Psoas muscle (tissue), 7 donors: ENCODE measurements at regions not wholly inside any gene's neighbourhood (a gene's known extent, or its start where the extent isn't known, plus 50 kb on each side); places are given as distances from the start of the nearest gene placed in this dataset.

Experiments used
- ATAC-seq, 4 donors: fragments of 200-7000 bp; cut with Tn5 transposase; one replicate each; pipeline ENCODE4 v1.9.1; 2020; ENCODE audit warnings: moderate library complexity in 3 of 4, mild to moderate bottlenecking in 2 of 4
- DNase-seq, 2 donors: peaks; one replicate each; pipeline ENCODE4 v3.0.0-alpha.2; 2020
- H3K27ac ChIP-seq: fragments of 200-600 bp; one replicate; pipeline ENCODE4 v1.8.0; 2022
- H3K27me3 ChIP-seq, 3 donors: fragments of 200-600 bp in 1 of 3; one replicate each; pipeline versions ENCODE4 v1.6.1 to v1.8.0; 2013 to 2022; ENCODE audit warnings: low read length in 2 of 3, mild to moderate bottlenecking in 2 of 3, moderate library complexity in 1 of 3; ENCODE audit not compliant: insufficient read depth in 3 of 3
- H3K36me3 ChIP-seq, 2 donors: fragments of 200-600 bp in 1 of 2; one replicate each; pipeline versions ENCODE4 v1.6.1 to v1.8.0; 2013 to 2022; ENCODE audit warnings: low read depth in 1 of 2, mild to moderate bottlenecking in 1 of 2, moderate library complexity in 1 of 2; ENCODE audit not compliant: insufficient read depth in 1 of 2
- H3K4me1 ChIP-seq: fragments of 200-600 bp; one replicate; pipeline ENCODE4 v1.8.0; 2022
- H3K4me3 ChIP-seq: fragments of 200-600 bp; one replicate; pipeline ENCODE4 v1.8.0; 2022; ENCODE audit warnings: mild to moderate bottlenecking
- H3K9me3 ChIP-seq: fragments of 200-600 bp; one replicate; pipeline ENCODE4 v1.8.0; 2022
- WGBS, 3 donors: extraction: QIAGEN DNeasy Blood & Tissue Kit; methylation state at CpG; one replicate each; pipeline versions ENCODE4 v1.1.6 to v1.1.7; 2013; 5-methylcytosine and 5-hydroxymethylcytosine counted together
- intact Hi-C, 2 donors: fragments of 100-400 bp; cut with DNase I; formaldehyde crosslinking; loops; one replicate each; pipeline versions ENCODE4 v1.11.0 to v1.14.2; 2022
- TF ChIP-seq, protein P1 (sequence below): fragments of 200-600 bp; IDR thresholded peaks from one replicate; pipeline ENCODE4 v1.8.0; 2022; ENCODE audit warnings: antibody characterized with exemption
- donor health status: healthy with polysubstance abuse.
- donor health status: DM: no; HTN: no; CAD: no; lungs with moderate emphysema.
- donor health status: Bipolar disorder and iron deficiency.
- donor health status: healthy.
- donor health status: DM: yes; HTN: yes; CAD: no.
- donor health status: DM: no; HTN: no; CAD: no.
- donor health status: DM: yes; HTN: yes; CAD: no.

DNA sequence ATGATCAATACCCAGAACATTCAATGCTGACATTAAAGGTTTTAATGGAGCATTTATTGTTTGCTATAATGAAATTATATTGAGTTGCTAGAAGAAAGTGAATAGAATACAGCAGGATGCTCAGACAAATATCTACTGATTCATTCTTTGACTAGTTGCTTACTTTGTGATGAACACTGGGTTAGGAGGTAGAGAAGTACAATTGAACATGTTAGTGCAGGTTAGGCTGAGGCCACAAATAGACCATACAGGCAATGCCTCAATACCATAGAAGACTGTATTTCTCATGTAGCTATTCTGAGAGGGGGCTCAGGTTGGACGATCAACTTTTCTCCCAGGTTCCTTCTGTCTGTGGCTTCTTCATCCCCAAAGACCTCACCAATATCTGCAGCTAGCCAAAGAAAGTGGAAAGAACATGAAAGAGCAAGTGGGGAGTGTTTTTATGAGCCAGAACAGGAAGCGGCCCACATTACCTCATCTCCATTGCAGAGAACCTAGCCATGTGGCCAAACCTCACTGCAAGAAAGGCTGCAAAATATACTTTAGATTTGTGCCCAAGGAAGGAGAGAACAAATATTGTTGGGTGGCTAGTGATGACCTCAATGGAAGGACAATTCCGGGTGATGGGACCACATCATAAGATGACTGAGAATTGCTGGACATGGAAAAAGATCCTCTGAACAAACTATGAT lies 180.3 kb upstream of the GATB start:
- H3K4me3 ChIP-seq, result no peak overlapping the region
- WGBS, 3 donors, result 83 to 93% (median 90%) methylated on average over 3 of the region's 3 CpGs
- H3K27me3 ChIP-seq, result no peaks in the 10 kb centered on the region
- no peak overlapping the region for H3K27ac ChIP-seq
- TF ChIP-seq, protein P1, sequence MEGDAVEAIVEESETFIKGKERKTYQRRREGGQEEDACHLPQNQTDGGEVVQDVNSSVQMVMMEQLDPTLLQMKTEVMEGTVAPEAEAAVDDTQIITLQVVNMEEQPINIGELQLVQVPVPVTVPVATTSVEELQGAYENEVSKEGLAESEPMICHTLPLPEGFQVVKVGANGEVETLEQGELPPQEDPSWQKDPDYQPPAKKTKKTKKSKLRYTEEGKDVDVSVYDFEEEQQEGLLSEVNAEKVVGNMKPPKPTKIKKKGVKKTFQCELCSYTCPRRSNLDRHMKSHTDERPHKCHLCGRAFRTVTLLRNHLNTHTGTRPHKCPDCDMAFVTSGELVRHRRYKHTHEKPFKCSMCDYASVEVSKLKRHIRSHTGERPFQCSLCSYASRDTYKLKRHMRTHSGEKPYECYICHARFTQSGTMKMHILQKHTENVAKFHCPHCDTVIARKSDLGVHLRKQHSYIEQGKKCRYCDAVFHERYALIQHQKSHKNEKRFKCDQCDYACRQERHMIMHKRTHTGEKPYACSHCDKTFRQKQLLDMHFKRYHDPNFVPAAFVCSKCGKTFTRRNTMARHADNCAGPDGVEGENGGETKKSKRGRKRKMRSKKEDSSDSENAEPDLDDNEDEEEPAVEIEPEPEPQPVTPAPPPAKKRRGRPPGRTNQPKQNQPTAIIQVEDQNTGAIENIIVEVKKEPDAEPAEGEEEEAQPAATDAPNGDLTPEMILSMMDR, result no peak
- no peaks in the 10 kb centered on the region for H3K36me3 ChIP-seq
- no peak for ATAC-seq
- no peak for DNase-seq
- H3K4me1 ChIP-seq, result no peaks in the 10 kb centered on the region
- H3K9me3 ChIP-seq, result no peaks in the 10 kb centered on the region
- intact Hi-C loops, result no loop called here

DNA sequence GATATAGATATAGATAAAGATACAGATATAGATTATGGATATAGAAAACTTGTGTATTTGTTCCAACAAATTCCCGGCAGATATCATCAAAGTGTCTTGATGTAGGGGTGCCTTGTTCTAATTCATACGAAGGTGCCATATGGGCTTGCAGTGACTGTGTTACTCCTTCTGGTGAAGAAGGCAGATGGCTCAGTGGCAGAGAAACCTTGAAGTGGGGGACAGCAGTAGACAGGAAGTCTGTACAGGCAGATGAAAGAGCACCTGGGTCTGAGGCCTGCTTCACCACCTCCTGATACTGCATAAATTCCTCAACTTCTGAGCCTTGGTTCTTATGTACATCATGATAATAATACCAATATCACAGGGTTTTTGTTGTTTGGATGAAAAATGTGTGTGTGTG lies 179.5 kb upstream of the GATB start:
- DNase-seq (no peak), ATAC-seq (no peak)
- WGBS, 3 donors, result 83 to 90% (median 86%) methylated on average over 2 of the region's 2 CpGs
- TF ChIP-seq, protein P1, result no peak
- H3K4me1 ChIP-seq, result no peaks in the 10 kb centered on the region
- no peaks in the 10 kb centered on the region for H3K9me3 ChIP-seq
- no peaks in the 10 kb centered on the region for H3K27me3 ChIP-seq
- H3K36me3 ChIP-seq, result no peaks in the 10 kb centered on the region
- intact Hi-C loops, result no loop called here
- H3K27ac ChIP-seq, result no peak overlapping the region
- H3K4me3 ChIP-seq, result no peak overlapping the region

DNA sequence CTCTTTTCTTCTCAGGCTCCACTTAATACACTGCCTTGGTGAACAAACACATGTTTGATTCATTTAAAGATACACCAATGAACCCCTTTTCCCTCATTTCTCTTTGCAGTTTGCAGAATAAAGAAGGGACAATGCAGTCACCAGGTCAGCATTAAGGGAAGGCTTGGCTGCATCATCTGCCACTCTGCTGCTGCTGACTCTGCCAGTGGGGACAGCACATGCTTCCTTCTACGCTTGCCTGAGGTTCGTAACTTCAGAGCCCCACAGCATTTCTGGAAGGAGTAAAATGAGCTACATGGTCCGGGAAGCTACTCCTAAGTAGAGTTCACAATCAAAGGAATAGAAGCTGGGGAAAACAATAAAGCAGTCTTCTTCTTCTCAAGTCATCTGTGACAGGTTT lies 178.9 kb upstream of the GATB start:
- no peaks in the 10 kb centered on the region for H3K27me3 ChIP-seq
- H3K9me3 ChIP-seq, result no peaks in the 10 kb centered on the region
- H3K27ac ChIP-seq, result no peak overlapping the region
- DNase-seq (no peak), ATAC-seq (no peak)
- intact Hi-C loops, result no loop called here
- no peaks in the 10 kb centered on the region for H3K36me3 ChIP-seq
- TF ChIP-seq, protein P1, result no peak
- H3K4me3 ChIP-seq, result no peak overlapping the region
- no peaks in the 10 kb centered on the region for H3K4me1 ChIP-seq
- WGBS, 3 donors, result 65 to 69% (median 66%) methylated on average over 3 of the region's 3 CpGs

DNA sequence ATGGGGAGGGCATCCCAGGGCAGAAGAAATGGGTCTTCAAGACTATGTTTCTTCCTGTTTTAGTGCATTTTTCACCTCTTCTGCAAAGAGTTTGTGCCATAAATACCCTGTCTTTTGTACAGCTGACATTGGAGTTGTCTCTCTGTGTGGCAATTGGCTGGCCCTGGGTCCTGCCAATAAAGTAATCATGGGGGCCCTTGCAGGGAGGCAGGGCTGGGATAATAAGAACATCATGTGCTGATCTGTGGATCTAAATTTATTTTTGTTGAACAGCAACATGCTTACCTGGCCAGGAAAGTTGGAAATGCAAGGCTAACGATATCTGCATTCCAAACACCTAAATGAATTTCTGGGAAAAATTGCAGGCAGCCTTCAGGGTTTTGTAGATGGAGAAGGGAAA lies 174.6 kb upstream of the GATB start:
- Histone ChIP-seq H3K27ac (no peak overlapping the region), H3K4me3 (no peak overlapping the region), H3K27me3 (no peaks in the 10 kb centered on the region), H3K4me1 (no peaks in the 10 kb centered on the region), H3K9me3 (no peaks in the 10 kb centered on the region), H3K36me3 (no peaks in the 10 kb centered on the region)
- TF ChIP-seq, protein P1, result no peak
- intact Hi-C loops, result no loop called here
- no peak for DNase-seq
- WGBS, 3 donors, result 58 to 93% (median 84%) methylated on average over 1 of the region's 1 CpG
- ATAC-seq, result no peak

DNA sequence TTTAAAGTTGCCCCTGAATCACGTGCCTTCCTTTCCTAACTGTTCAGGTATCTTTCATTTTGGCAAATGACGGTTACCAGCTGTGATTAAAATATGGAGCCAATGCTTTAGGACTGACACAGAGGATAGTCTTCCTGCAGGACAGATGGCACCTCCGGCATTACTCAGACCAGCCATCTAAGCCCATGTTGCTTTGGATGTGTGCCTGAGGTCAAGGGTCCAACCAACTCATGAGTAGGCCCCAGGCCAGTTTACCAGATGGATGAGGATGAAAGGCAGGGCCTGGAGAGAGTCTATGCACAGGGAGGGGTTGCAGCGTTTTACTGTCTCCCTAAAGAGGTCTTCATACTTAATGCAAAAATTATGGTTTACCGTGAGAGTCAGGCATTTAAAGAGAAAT lies 174.0 kb upstream of the GATB start:
- DNase-seq (no peak), ATAC-seq (no peak)
- Histone ChIP-seq H3K9me3 (no peaks in the 10 kb centered on the region), H3K36me3 (no peaks in the 10 kb centered on the region), H3K27me3 (no peaks in the 10 kb centered on the region), H3K4me1 (no peaks in the 10 kb centered on the region), H3K27ac (no peak overlapping the region), H3K4me3 (no peak overlapping the region)
- TF ChIP-seq, protein P1, result no peak
- intact Hi-C loops, result no loop called here
- 67 to 85% (median 73%) methylated on average over 5 of the region's 5 CpGs for WGBS, 3 donors
